ENCODE measurements at regions not wholly inside any gene's neighbourhood (a gene's known extent, or its start where the extent isn't known, plus 50 kb on each side); places are given as distances from the start of the nearest gene placed in this dataset.

DNA sequence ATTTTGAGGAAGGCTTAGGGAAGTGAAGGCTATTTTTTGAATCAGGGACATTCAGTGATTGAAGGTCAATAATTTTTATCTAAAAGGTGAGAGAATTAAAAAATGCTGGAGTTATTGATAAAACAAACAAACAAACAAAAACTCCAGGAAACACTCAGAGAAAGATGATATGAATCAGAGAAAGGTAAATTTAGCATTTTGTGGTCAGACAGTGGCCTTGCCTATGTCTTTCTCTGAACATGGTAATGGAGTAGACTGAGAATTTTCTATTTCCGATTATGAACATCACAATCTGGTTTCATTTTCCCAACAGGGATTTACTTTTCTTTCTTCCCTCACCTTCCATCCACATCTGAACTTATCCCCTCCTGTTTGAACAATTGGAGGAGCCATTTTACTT is 353.6 kb upstream of the RIOK2 start:
- ATAC-seq, result no peak
- TF ChIP-seq OSR1 (CRISPR knock-in tag; IDR thresholded peaks at IDR 0.05) (no peak), SNAI2 (CRISPR knock-in tag; IDR thresholded peaks at IDR 0.05) (no peak), PPARA (CRISPR knock-in tag; IDR thresholded peaks at IDR 0.05; ENCODE audit: borderline replicate concordance) (no peak), RARB (CRISPR knock-in tag; IDR thresholded peaks at IDR 0.05) (no peak), ZC3H10 (CRISPR knock-in tag; IDR thresholded peaks at IDR 0.05) (no peak), ZNF565 (CRISPR knock-in tag; conservative IDR thresholded peaks at IDR 0.05; ENCODE audit: low read depth) (no peak), ZNF70 (CRISPR knock-in tag; IDR thresholded peaks at IDR 0.05) (no peak), ZNF8 (CRISPR knock-in tag; IDR thresholded peaks at IDR 0.05) (no peak), ZFP3 (CRISPR knock-in tag; IDR thresholded peaks at IDR 0.05) (no peak), TOX (CRISPR knock-in tag; IDR thresholded peaks at IDR 0.05; ENCODE audit: borderline replicate concordance) (no peak), PATZ1 (CRISPR knock-in tag; IDR thresholded peaks at IDR 0.05; ENCODE audit: borderline replicate concordance) (no peak), ISL1 (CRISPR knock-in tag; IDR thresholded peaks at IDR 0.05) (no peak), GLIS3 (CRISPR knock-in tag; IDR thresholded peaks at IDR 0.05) (no peak)
- TF ChIP-seq, protein P1, sequence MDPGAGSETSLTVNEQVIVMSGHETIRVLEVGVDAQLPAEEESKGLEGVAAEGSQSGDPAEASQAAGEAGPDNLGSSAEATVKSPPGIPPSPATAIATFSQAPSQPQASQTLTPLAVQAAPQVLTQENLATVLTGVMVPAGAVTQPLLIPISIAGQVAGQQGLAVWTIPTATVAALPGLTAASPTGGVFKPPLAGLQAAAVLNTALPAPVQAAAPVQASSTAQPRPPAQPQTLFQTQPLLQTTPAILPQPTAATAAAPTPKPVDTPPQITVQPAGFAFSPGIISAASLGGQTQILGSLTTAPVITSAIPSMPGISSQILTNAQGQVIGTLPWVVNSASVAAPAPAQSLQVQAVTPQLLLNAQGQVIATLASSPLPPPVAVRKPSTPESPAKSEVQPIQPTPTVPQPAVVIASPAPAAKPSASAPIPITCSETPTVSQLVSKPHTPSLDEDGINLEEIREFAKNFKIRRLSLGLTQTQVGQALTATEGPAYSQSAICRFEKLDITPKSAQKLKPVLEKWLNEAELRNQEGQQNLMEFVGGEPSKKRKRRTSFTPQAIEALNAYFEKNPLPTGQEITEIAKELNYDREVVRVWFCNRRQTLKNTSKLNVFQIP (CRISPR knock-in tag; IDR thresholded peaks at IDR 0.05; ENCODE audit: borderline replicate concordance, low read depth), result no peak
- TF ChIP-seq, protein P2, sequence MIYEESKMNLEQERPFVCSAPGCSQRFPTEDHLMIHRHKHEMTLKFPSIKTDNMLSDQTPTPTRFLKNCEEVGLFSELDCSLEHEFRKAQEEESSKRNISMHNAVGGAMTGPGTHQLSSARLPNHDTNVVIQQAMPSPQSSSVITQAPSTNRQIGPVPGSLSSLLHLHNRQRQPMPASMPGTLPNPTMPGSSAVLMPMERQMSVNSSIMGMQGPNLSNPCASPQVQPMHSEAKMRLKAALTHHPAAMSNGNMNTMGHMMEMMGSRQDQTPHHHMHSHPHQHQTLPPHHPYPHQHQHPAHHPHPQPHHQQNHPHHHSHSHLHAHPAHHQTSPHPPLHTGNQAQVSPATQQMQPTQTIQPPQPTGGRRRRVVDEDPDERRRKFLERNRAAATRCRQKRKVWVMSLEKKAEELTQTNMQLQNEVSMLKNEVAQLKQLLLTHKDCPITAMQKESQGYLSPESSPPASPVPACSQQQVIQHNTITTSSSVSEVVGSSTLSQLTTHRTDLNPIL (CRISPR knock-in tag; IDR thresholded peaks at IDR 0.05; ENCODE audit: low read depth), result no peak
- TF ChIP-seq, protein P3, sequence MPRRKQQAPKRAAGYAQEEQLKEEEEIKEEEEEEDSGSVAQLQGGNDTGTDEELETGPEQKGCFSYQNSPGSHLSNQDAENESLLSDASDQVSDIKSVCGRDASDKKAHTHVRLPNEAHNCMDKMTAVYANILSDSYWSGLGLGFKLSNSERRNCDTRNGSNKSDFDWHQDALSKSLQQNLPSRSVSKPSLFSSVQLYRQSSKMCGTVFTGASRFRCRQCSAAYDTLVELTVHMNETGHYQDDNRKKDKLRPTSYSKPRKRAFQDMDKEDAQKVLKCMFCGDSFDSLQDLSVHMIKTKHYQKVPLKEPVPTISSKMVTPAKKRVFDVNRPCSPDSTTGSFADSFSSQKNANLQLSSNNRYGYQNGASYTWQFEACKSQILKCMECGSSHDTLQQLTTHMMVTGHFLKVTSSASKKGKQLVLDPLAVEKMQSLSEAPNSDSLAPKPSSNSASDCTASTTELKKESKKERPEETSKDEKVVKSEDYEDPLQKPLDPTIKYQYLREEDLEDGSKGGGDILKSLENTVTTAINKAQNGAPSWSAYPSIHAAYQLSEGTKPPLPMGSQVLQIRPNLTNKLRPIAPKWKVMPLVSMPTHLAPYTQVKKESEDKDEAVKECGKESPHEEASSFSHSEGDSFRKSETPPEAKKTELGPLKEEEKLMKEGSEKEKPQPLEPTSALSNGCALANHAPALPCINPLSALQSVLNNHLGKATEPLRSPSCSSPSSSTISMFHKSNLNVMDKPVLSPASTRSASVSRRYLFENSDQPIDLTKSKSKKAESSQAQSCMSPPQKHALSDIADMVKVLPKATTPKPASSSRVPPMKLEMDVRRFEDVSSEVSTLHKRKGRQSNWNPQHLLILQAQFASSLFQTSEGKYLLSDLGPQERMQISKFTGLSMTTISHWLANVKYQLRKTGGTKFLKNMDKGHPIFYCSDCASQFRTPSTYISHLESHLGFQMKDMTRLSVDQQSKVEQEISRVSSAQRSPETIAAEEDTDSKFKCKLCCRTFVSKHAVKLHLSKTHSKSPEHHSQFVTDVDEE (CRISPR knock-in tag; IDR thresholded peaks at IDR 0.05), result no peak

GRCh38 chr5:97538912-97539311 is 355.9 kb upstream of the RIOK2 start:
- no peak for ATAC-seq
- TF ChIP-seq TCF4 (CRISPR knock-in tag; IDR thresholded peaks at IDR 0.05; ENCODE audit: borderline replicate concordance), result no peak
- TF ChIP-seq PPARA (CRISPR knock-in tag; IDR thresholded peaks at IDR 0.05; ENCODE audit: borderline replicate concordance), result no peak
- no peak for TF ChIP-seq CSRNP3 (CRISPR knock-in tag; IDR thresholded peaks at IDR 0.05)
- no peak for TF ChIP-seq PATZ1 (CRISPR knock-in tag; IDR thresholded peaks at IDR 0.05; ENCODE audit: borderline replicate concordance)
- TF ChIP-seq, protein P3 (CRISPR knock-in tag; IDR thresholded peaks at IDR 0.05), result no peak
